A673 (cell line): ENCODE measurements at regions not wholly inside any gene's neighbourhood (a gene's known extent, or its start where the extent isn't known, plus 50 kb on each side); places are given as distances from the start of the nearest gene placed in this dataset.

ENCODE experiments used
- BruUV-seq: library from RNA; stranded (reverse); fragments of 400-500 nt; replicated peaks from 2 replicates; lab custom pipeline; 2021; lab: Mats Ljungman, UMichigan
- CTCF ChIA-PET: fragments of 300-600 bp; sonication (Branson Sonifier 250); formaldehyde crosslinking; loops from one replicate; lab custom pipeline; 2022; ENCODE audit warnings: antibody characterized with exemption; lab: Charles Lee
- POLR2A ChIA-PET: fragments of 300-600 bp; sonication (Branson Sonifier 250); formaldehyde crosslinking; loops from one replicate; lab custom pipeline; 2022; ENCODE audit warnings: antibody characterized with exemption; ENCODE audit not compliant: low non-redundant PET; lab: Charles Lee
- DNase-seq: peaks from one replicate; pipeline ENCODE4 v3.0.0-alpha.2; 2015; ENCODE audit warnings: low spot score
- H3K27ac ChIP-seq: fragments of 200-600 bp; sonication (generic); 2 replicates; pipeline ENCODE4 v1.5.1; 2016; ENCODE audit warnings: mixed run types, low read depth, mild to moderate bottlenecking, mixed read lengths, antibody characterized with exemption, low read length; ENCODE audit not compliant: poor library complexity, severe bottlenecking
- H3K27me3 ChIP-seq: fragments of 200-600 bp; sonication (generic); replicated peaks from 2 replicates; pipeline ENCODE4 v1.6.1; 2017; ENCODE audit warnings: mixed run types, low read depth, mild to moderate bottlenecking, mixed read lengths, antibody characterized with exemption, low read length; ENCODE audit not compliant: insufficient read depth, poor library complexity
- H3K36me3 ChIP-seq: fragments of 200-600 bp; sonication (generic); 2 replicates; pipeline ENCODE4 v1.6.1; 2016; ENCODE audit warnings: mixed run types, mild to moderate bottlenecking, mixed read lengths, antibody characterized with exemption, low read length; ENCODE audit not compliant: insufficient read depth, poor library complexity, severe bottlenecking
- H3K4me1 ChIP-seq: fragments of 200-600 bp; sonication (generic); 2 replicates; pipeline ENCODE4 v1.6.1; 2017; ENCODE audit warnings: mixed run types, mild to moderate bottlenecking, mixed read lengths, antibody characterized with exemption, low read length; ENCODE audit not compliant: insufficient read depth, poor library complexity, severe bottlenecking
- H3K4me3 ChIP-seq: fragments of 200-600 bp; sonication (generic); 2 replicates; pipeline ENCODE4 v1.5.1; 2016; ENCODE audit warnings: low read depth, mixed run types, mild to moderate bottlenecking, mixed read lengths, low read length; ENCODE audit not compliant: poor library complexity, severe bottlenecking
- H3K9me3 ChIP-seq: fragments of 200-600 bp; sonication (generic); 2 replicates; pipeline ENCODE4 v1.6.1; 2016; ENCODE audit warnings: mixed run types, low read depth, mild to moderate bottlenecking, mixed read lengths, antibody characterized with exemption, low read length; ENCODE audit not compliant: poor library complexity, severe bottlenecking
- CTCF ChIP-seq: fragments of 300-800, 200-600 bp; sonication (generic); conservative IDR thresholded peaks from 2 replicates; pipeline ENCODE4 v1.5.1; 2017; ENCODE audit warnings: low read depth, mild to moderate bottlenecking, antibody characterized with exemption, low read length, moderate library complexity, mixed read lengths
- EZH2 ChIP-seq: fragments of 200-600 bp; sonication (generic); IDR thresholded peaks from 2 replicates; pipeline ENCODE4 v1.6.1; 2017; ENCODE audit warnings: borderline replicate concordance, low read depth, mild to moderate bottlenecking, mixed read lengths, antibody characterized with exemption, low read length; ENCODE audit not compliant: poor library complexity, severe bottlenecking
- intact Hi-C: fragments of 100-400 bp; cut with micrococcal nuclease; formaldehyde crosslinking; loops from one replicate; pipeline ENCODE4 v1.10.0; 2022; ENCODE audit not compliant: unreplicated experiment

GRCh38 chr16:59612094-59612493 is 878.0 kb upstream of the GOT2 start:
- POLR2A ChIA-PET = no interaction called here
- no peaks in the 10 kb centered on the region for H3K36me3 ChIP-seq
- CTCF ChIA-PET = no interaction called here

GRCh38 chr16:59611556-59611955 is 877.4 kb upstream of the GOT2 start:
- Histone ChIP-seq H3K36me3 (no peaks in the 10 kb centered on the region), H3K27ac (no peak overlapping the region), H3K4me3 (no peak overlapping the region), H3K4me1 (no peaks in the 10 kb centered on the region), H3K27me3 (no peaks in the 10 kb centered on the region), H3K9me3 (no peaks in the 10 kb centered on the region)
- ChIA-PET CTCF (no interaction called here), POLR2A (no interaction called here)
- TF ChIP-seq CTCF = no peak
- TF ChIP-seq EZH2 = no peak
- intact Hi-C loops = no loop called here
- DNase-seq = no peak
- BruUV-seq = no TSS peak

More at GRCh38 chr16:59612094-59612493, 878.0 kb upstream of the GOT2 start:
- no peaks in the 10 kb centered on the region for H3K4me1 ChIP-seq
- TF ChIP-seq EZH2 (no peak), CTCF (no peak)
- no TSS peak for BruUV-seq
- no peak overlapping the region for H3K27ac ChIP-seq
- no peak for DNase-seq
- H3K9me3 ChIP-seq = no peaks in the 10 kb centered on the region
- H3K4me3 ChIP-seq = no peak overlapping the region
- intact Hi-C loops = no loop called here
- no peaks in the 10 kb centered on the region for H3K27me3 ChIP-seq

- intact Hi-C loops = no loop called here
- no peaks in the 10 kb centered on the region for H3K36me3 ChIP-seq
- ChIA-PET CTCF (no interaction called here), POLR2A (no interaction called here)
- no peaks in the 10 kb centered on the region for H3K9me3 ChIP-seq
- no peaks in the 10 kb centered on the region for H3K27me3 ChIP-seq
- H3K4me3 ChIP-seq = no peak overlapping the region
- no peak for DNase-seq
- H3K4me1 ChIP-seq = no peaks in the 10 kb centered on the region
- TF ChIP-seq EZH2 = no peak
- TF ChIP-seq CTCF = no peak
- no TSS peak for BruUV-seq
- H3K27ac ChIP-seq = no peak overlapping the region
Observed at GRCh38 chr16:59605706-59606105, 871.6 kb upstream of the GOT2 start.
